Upper lobe of right lung (tissue), 1 donor: ENCODE measurements at regions not wholly inside any gene's neighbourhood (a gene's known extent, or its start where the extent isn't known, plus 50 kb on each side); places are given as distances from the start of the nearest gene placed in this dataset.
"Not testable (repeated sequence)": the region's sequence is repeated elsewhere in the genome, so short reads cannot be mapped to it uniquely, and the experiment has no call there.

Experiments used
- ATAC-seq: fragments of 200-7000 bp; cut with Tn5 transposase; one replicate; pipeline ENCODE4 v1.9.1; 2020; ENCODE audit warnings: mild to moderate bottlenecking, moderate library complexity
- DNase-seq: peaks from one replicate; pipeline ENCODE4 v3.0.0-alpha.2; 2020
- H3K27ac ChIP-seq: fragments of 200-600 bp; one replicate; pipeline ENCODE4 v1.8.0; 2022
- H3K27me3 ChIP-seq: fragments of 200-600 bp; one replicate; pipeline ENCODE4 v1.8.0; 2022; ENCODE audit warnings: mild to moderate bottlenecking
- H3K36me3 ChIP-seq: fragments of 200-600 bp; one replicate; pipeline ENCODE4 v1.8.0; 2022
- H3K4me1 ChIP-seq: fragments of 200-600 bp; one replicate; pipeline ENCODE4 v1.8.0; 2022
- H3K4me3 ChIP-seq: fragments of 200-600 bp; one replicate; pipeline ENCODE4 v1.8.0; 2022; ENCODE audit warnings: mild to moderate bottlenecking
- H3K9me3 ChIP-seq: fragments of 200-600 bp; one replicate; pipeline ENCODE4 v1.8.0; 2022
- CTCF ChIP-seq: fragments of 200-600 bp; IDR thresholded peaks from one replicate; pipeline ENCODE4 v1.8.0; 2022; ENCODE audit warnings: antibody characterized with exemption
- intact Hi-C: fragments of 100-400 bp; cut with DNase I; formaldehyde crosslinking; loops from one replicate; pipeline ENCODE4 v1.11.0; 2022
- donor health status: DM: no; HTN: yes; CAD: no; lungs with severe emphysema.

- intact Hi-C loops, result no loop called here
- no peak for TF ChIP-seq CTCF
- no peaks in the 10 kb centered on the region for H3K9me3 ChIP-seq
- no peak overlapping the region for H3K4me3 ChIP-seq
- no peak overlapping the region for H3K27ac ChIP-seq
- H3K36me3 ChIP-seq, result no peaks in the 10 kb centered on the region
- H3K4me1 ChIP-seq, result no peaks in the 10 kb centered on the region
- no peak for ATAC-seq
- DNase-seq, result no peak
- no peaks in the 10 kb centered on the region for H3K27me3 ChIP-seq
Observed at GRCh38 chr2:107740300-107740699, 86.4 kb upstream of the RGPD4 start.

GRCh38 chr2:107742460-107743027 lies 84.1 kb upstream of the RGPD4 start:
- H3K4me1 ChIP-seq, result no peaks in the 10 kb centered on the region
- H3K36me3 ChIP-seq, result no peaks in the 10 kb centered on the region
- intact Hi-C loops, result no loop called here
- H3K4me3 ChIP-seq, result no peak overlapping the region
- no peaks in the 10 kb centered on the region for H3K27me3 ChIP-seq
- no peak for ATAC-seq
- no peak overlapping the region for H3K27ac ChIP-seq
- TF ChIP-seq CTCF, result no peak
- no peaks in the 10 kb centered on the region for H3K9me3 ChIP-seq
- no peak for DNase-seq

- no peaks in the 10 kb centered on the region for H3K9me3 ChIP-seq
- H3K36me3 ChIP-seq, result no peaks in the 10 kb centered on the region
- DNase-seq, result no peak
- no peak for TF ChIP-seq CTCF
- intact Hi-C loops, result no loop called here
- H3K4me3 ChIP-seq, result no peak overlapping the region
- ATAC-seq, result no peak
- no peaks in the 10 kb centered on the region for H3K4me1 ChIP-seq
- H3K27ac ChIP-seq, result no peak overlapping the region
- H3K27me3 ChIP-seq, result no peaks in the 10 kb centered on the region
Observed at GRCh38 chr2:107743274-107743673, 83.4 kb upstream of the RGPD4 start.

GRCh38 chr2:107745100-107745499 lies 81.6 kb upstream of the RGPD4 start:
- Histone ChIP-seq H3K27me3 (no peaks in the 10 kb centered on the region), H3K4me3 (no peak overlapping the region), H3K27ac (no peak overlapping the region), H3K4me1 (no peaks in the 10 kb centered on the region), H3K9me3 (no peaks in the 10 kb centered on the region), H3K36me3 (no peaks in the 10 kb centered on the region)
- TF ChIP-seq CTCF, result no peak
- no peak for DNase-seq
- no peak for ATAC-seq
- intact Hi-C loops, result no loop called here

GRCh38 chr2:107746552-107747198 lies 80.0 kb upstream of the RGPD4 start:
- DNase-seq, H3K27me3 ChIP-seq, ATAC-seq, H3K9me3 ChIP-seq, H3K4me3 ChIP-seq, H3K27ac ChIP-seq, H3K4me1 ChIP-seq, intact Hi-C loops, H3K36me3 ChIP-seq: not testable (repeated sequence)

- intact Hi-C loops, H3K27ac ChIP-seq, H3K4me1 ChIP-seq, H3K27me3 ChIP-seq, ATAC-seq, H3K9me3 ChIP-seq, DNase-seq, H3K4me3 ChIP-seq, H3K36me3 ChIP-seq: not testable (repeated sequence)
Observed at GRCh38 chr2:107747199-107747963, 79.3 kb upstream of the RGPD4 start.
